GM18520 (cell line): ENCODE measurements at regions not wholly inside any gene's neighbourhood (a gene's known extent, or its start where the extent isn't known, plus 50 kb on each side); places are given as distances from the start of the nearest gene placed in this dataset.

ENCODE experiments used
- ATAC-seq: cut with Tn5 transposase; IDR thresholded peaks from one replicate; pipeline ENCODE4 v1.9.1; 2021; ENCODE audit not compliant: unreplicated experiment

- ATAC-seq = no peak
These were observed 124.0 kb upstream of the PPARGC1A start for GRCh38 chr4:24013668-24014422.

GRCh38 chr4:24010994-24011393 lies 121.1 kb upstream of the PPARGC1A start:
- ATAC-seq = no peak

- no peak for ATAC-seq
These were observed 120.7 kb upstream of the PPARGC1A start for GRCh38 chr4:24010573-24010972.

GRCh38 chr4:24007860-24008261 lies 118.0 kb upstream of the PPARGC1A start:
- no peak for ATAC-seq

- no peak for ATAC-seq
These were observed 116.4 kb upstream of the PPARGC1A start for GRCh38 chr4:24006269-24006668.

GRCh38 chr4:24003926-24004325 lies 114.1 kb upstream of the PPARGC1A start:
- ATAC-seq = no peak

- no peak for ATAC-seq
These were observed 113.6 kb upstream of the PPARGC1A start for GRCh38 chr4:24003496-24003895.

- ATAC-seq = no peak
These were observed 112.6 kb upstream of the PPARGC1A start for GRCh38 chr4:24002330-24002966.

GRCh38 chr4:24001486-24002329 lies 111.9 kb upstream of the PPARGC1A start:
- no peak for ATAC-seq

GRCh38 chr4:24000470-24000831 lies 110.6 kb upstream of the PPARGC1A start:
- no peak for ATAC-seq

- no peak for ATAC-seq
These were observed 110.0 kb upstream of the PPARGC1A start for GRCh38 chr4:23999714-24000469.

- no peak for ATAC-seq
These were observed 103.5 kb upstream of the PPARGC1A start for GRCh38 chr4:23993373-23993772.

GRCh38 chr4:23991444-23991843 lies 101.6 kb upstream of the PPARGC1A start:
- ATAC-seq = no peak

- ATAC-seq = no peak
These were observed 96.4 kb upstream of the PPARGC1A start for GRCh38 chr4:23986270-23986669.

- no peak for ATAC-seq
These were observed 91.5 kb upstream of the PPARGC1A start for GRCh38 chr4:23981328-23981727.

- ATAC-seq = no peak
These were observed 89.7 kb upstream of the PPARGC1A start for GRCh38 chr4:23979534-23979933.

- ATAC-seq = no peak
These were observed 88.2 kb upstream of the PPARGC1A start for GRCh38 chr4:23978002-23978401.

GRCh38 chr4:23976423-23976822 lies 86.6 kb upstream of the PPARGC1A start:
- no peak for ATAC-seq

GRCh38 chr4:23973308-23973855 lies 83.5 kb upstream of the PPARGC1A start:
- ATAC-seq = no peak

- ATAC-seq = no peak
These were observed 83.0 kb upstream of the PPARGC1A start for GRCh38 chr4:23972805-23973204.

- ATAC-seq = no peak
These were observed 82.3 kb upstream of the PPARGC1A start for GRCh38 chr4:23972187-23972586.
